CD4-positive, alpha-beta T cell treated with Interleukin-15 for 4 hours (primary cell): ENCODE measurements at regions not wholly inside any gene's neighbourhood (a gene's known extent, or its start where the extent isn't known, plus 50 kb on each side); places are given as distances from the start of the nearest gene placed in this dataset.

Experiments
- DNase-seq: peaks from one replicate; pipeline ENCODE4 v3.0.0-alpha.2; 2020; ENCODE audit warnings: low spot score

DNA sequence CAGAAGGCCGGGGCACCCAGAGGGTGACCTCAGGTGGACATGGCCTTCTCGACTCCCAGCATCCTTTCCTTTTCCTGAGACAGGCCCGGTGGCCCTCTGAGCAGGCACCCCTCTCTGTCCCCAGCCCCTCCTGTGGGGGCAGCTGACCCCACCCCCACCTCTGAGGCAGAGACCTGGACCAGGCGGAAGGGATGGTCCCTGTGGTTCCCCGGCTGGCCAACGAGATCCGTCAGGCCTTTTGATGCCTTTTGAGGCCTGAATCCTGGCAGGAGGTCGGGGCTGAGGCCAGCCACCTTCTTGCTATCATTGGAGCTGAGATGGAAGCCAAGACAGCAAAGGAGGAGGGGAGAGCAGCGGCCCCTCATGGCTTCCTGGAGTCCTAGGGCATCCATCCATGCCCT is 50.2 kb upstream of the ACTRT2 start:
- DNase-seq = no peak
